ENCODE measurements at regions not wholly inside any gene's neighbourhood (a gene's known extent, or its start where the extent isn't known, plus 50 kb on each side); places are given as distances from the start of the nearest gene placed in this dataset.

GRCh38 chr2:142574388-142574787 is 303.1 kb upstream of the KYNU start:
- in situ Hi-C loops (cut with MboI; ENCODE audit: low sequenced_read_pairs in 4 of 4), result no loop called here
- Histone ChIP-seq H3K9me3 (no peaks in the 10 kb centered on the region), H3K36me3 (no peaks in the 10 kb centered on the region), H3K4me3 (no peak overlapping the region), H3K27ac (no peak overlapping the region), H3K4me1 (no peaks in the 10 kb centered on the region), H3K27me3 (no peaks in the 10 kb centered on the region)
- DNase-seq, result no peak
- ATAC-seq, result no peak
- intact Hi-C loops (cut with DNase I; ENCODE audit: low total_unique reads), result no loop called here
- TF ChIP-seq POLR2A (IDR thresholded peaks at IDR 0.05) (no peak), CTCF (IDR thresholded peaks at IDR 0.05 in 4 of 5, conservative IDR thresholded peaks at IDR 0.05 in 1 of 5) (no peak)

- Histone ChIP-seq H3K36me3 (no peaks in the 10 kb centered on the region), H3K4me3 (no peak overlapping the region), H3K4me1 (no peaks in the 10 kb centered on the region), H3K27ac (no peak overlapping the region), H3K27me3 (no peaks in the 10 kb centered on the region), H3K9me3 (no peaks in the 10 kb centered on the region)
- no peak for TF ChIP-seq CTCF (IDR thresholded peaks at IDR 0.05 in 4 of 5, conservative IDR thresholded peaks at IDR 0.05 in 1 of 5)
- no peak for TF ChIP-seq POLR2A (IDR thresholded peaks at IDR 0.05)
- no peak for ATAC-seq
- DNase-seq, result no peak
- intact Hi-C loops (cut with DNase I; ENCODE audit: low total_unique reads), result no loop called here
- in situ Hi-C loops (cut with MboI; ENCODE audit: low sequenced_read_pairs in 4 of 4), result no loop called here
These were observed 304.9 kb upstream of the KYNU start for GRCh38 chr2:142572346-142573132.

GRCh38 chr2:142571934-142572333 is 305.5 kb upstream of the KYNU start:
- in situ Hi-C loops (cut with MboI; ENCODE audit: low sequenced_read_pairs in 4 of 4), result no loop called here
- Histone ChIP-seq H3K4me1 (no peaks in the 10 kb centered on the region), H3K27me3 (no peaks in the 10 kb centered on the region), H3K4me3 (no peak overlapping the region), H3K36me3 (no peaks in the 10 kb centered on the region), H3K27ac (no peak overlapping the region), H3K9me3 (no peaks in the 10 kb centered on the region)
- ATAC-seq (no peak), DNase-seq (no peak)
- no peak for TF ChIP-seq CTCF (IDR thresholded peaks at IDR 0.05 in 4 of 5, conservative IDR thresholded peaks at IDR 0.05 in 1 of 5)
- TF ChIP-seq POLR2A (IDR thresholded peaks at IDR 0.05), result no peak
- intact Hi-C loops (cut with DNase I; ENCODE audit: low total_unique reads), result no loop called here

- no peak for ATAC-seq
- no peak overlapping the region for H3K27ac ChIP-seq
- in situ Hi-C loops (cut with MboI; ENCODE audit: low sequenced_read_pairs in 4 of 4), result no loop called here
- no peaks in the 10 kb centered on the region for H3K9me3 ChIP-seq
- no peaks in the 10 kb centered on the region for H3K27me3 ChIP-seq
- H3K36me3 ChIP-seq, result no peaks in the 10 kb centered on the region
- intact Hi-C loops (cut with DNase I; ENCODE audit: low total_unique reads), result no loop called here
- no peak for TF ChIP-seq CTCF (IDR thresholded peaks at IDR 0.05 in 4 of 5, conservative IDR thresholded peaks at IDR 0.05 in 1 of 5)
- no peak for TF ChIP-seq POLR2A (IDR thresholded peaks at IDR 0.05)
- no peaks in the 10 kb centered on the region for H3K4me1 ChIP-seq
- no peak for DNase-seq
- no peak overlapping the region for H3K4me3 ChIP-seq
These were observed 314.6 kb upstream of the KYNU start for GRCh38 chr2:142562900-142563299.

- Histone ChIP-seq H3K9me3 (no peaks in the 10 kb centered on the region), H3K27ac (no peak overlapping the region), H3K4me1 (no peaks in the 10 kb centered on the region), H3K4me3 (no peak overlapping the region), H3K36me3 (no peaks in the 10 kb centered on the region), H3K27me3 (no peaks in the 10 kb centered on the region)
- in situ Hi-C loops (cut with MboI; ENCODE audit: low sequenced_read_pairs in 4 of 4) (no loop called here), intact Hi-C loops (cut with DNase I; ENCODE audit: low total_unique reads) (no loop called here)
- DNase-seq, result no peak
- no peak for ATAC-seq
- TF ChIP-seq POLR2A (IDR thresholded peaks at IDR 0.05) (no peak), CTCF (IDR thresholded peaks at IDR 0.05 in 4 of 5, conservative IDR thresholded peaks at IDR 0.05 in 1 of 5) (no peak)
These were observed 315.8 kb upstream of the KYNU start for GRCh38 chr2:142561656-142562055.

Measured in gastrocnemius medialis (tissue), 4 donors.